Neural crest cell (in vitro differentiated cells): ENCODE measurements at regions not wholly inside any gene's neighbourhood (a gene's known extent, or its start where the extent isn't known, plus 50 kb on each side); places are given as distances from the start of the nearest gene placed in this dataset.

Source experiments
- DNase-seq: peaks from one replicate; pipeline ENCODE4 v3.0.0; 2021; ENCODE audit warnings: low read depth, mixed read lengths, low spot score
- H3K27ac Mint-ChIP-seq: one replicate; pipeline ENCODE4 v1.8.0; 2021; ENCODE audit warnings: mild to moderate bottlenecking, mixed read lengths; ENCODE audit not compliant: unreplicated experiment
- H3K27me3 Mint-ChIP-seq: 2 replicates; pipeline ENCODE4 v1.8.0; 2021; ENCODE audit warnings: low read depth, mild to moderate bottlenecking, mixed read lengths
- H3K36me3 Mint-ChIP-seq: 2 replicates; pipeline ENCODE4 v1.8.0; 2021; ENCODE audit warnings: low read depth, mild to moderate bottlenecking, mixed read lengths
- H3K4me1 Mint-ChIP-seq: 2 replicates; pipeline ENCODE4 v1.8.0; 2021; ENCODE audit warnings: mixed read lengths
- H3K4me3 Mint-ChIP-seq: one replicate; pipeline ENCODE4 v1.8.0; 2021; ENCODE audit warnings: mild to moderate bottlenecking, mixed read lengths
- H3K9me3 Mint-ChIP-seq: 2 replicates; pipeline ENCODE4 v1.8.0; 2021; ENCODE audit warnings: mixed read lengths
- CTCF ChIP-seq: fragments of 200-600 bp; sonication (generic); conservative IDR thresholded peaks from 2 replicates; pipeline ENCODE4 v1.5.0; 2021; ENCODE audit warnings: antibody characterized with exemption, mild to moderate bottlenecking

GRCh38 chr18:73007195-73007914 lies 139.6 kb upstream of the NETO1 start:
- H3K4me1 Mint-ChIP-seq = peaks cover 3% of the 10 kb centered on the region
- TF ChIP-seq CTCF = no peak
- H3K4me3 Mint-ChIP-seq = no peak overlapping the region
- peaks cover 6% of the 10 kb centered on the region for H3K9me3 Mint-ChIP-seq
- DNase-seq = no peak
- peaks cover 2% of the 10 kb centered on the region for H3K27me3 Mint-ChIP-seq
- no peak overlapping the region for H3K27ac Mint-ChIP-seq
- H3K36me3 Mint-ChIP-seq = no peaks in the 10 kb centered on the region

GRCh38 chr18:73006331-73006730 lies 138.5 kb upstream of the NETO1 start:
- peaks cover 6% of the 10 kb centered on the region for H3K9me3 Mint-ChIP-seq
- peaks cover 2% of the 10 kb centered on the region for H3K27me3 Mint-ChIP-seq
- no peak overlapping the region for H3K27ac Mint-ChIP-seq
- no peaks in the 10 kb centered on the region for H3K36me3 Mint-ChIP-seq
- DNase-seq = no peak
- H3K4me3 Mint-ChIP-seq = no peak overlapping the region
- TF ChIP-seq CTCF = no peak
- H3K4me1 Mint-ChIP-seq = peaks cover under 1% of the 10 kb centered on the region

- no peak for DNase-seq
- Mint-ChIP-seq H3K27me3 (peaks cover 2% of the 10 kb centered on the region), H3K27ac (no peak overlapping the region), H3K4me1 (no peaks in the 10 kb centered on the region), H3K36me3 (no peaks in the 10 kb centered on the region), H3K4me3 (no peak overlapping the region), H3K9me3 (no peaks in the 10 kb centered on the region)
- TF ChIP-seq CTCF = no peak
Measured at GRCh38 chr18:73004260-73004659, 136.5 kb upstream of the NETO1 start.

GRCh38 chr18:72999971-73000607 lies 132.3 kb upstream of the NETO1 start:
- no peak overlapping the region for H3K27ac Mint-ChIP-seq
- H3K4me3 Mint-ChIP-seq = no peak overlapping the region
- no peak for TF ChIP-seq CTCF
- H3K9me3 Mint-ChIP-seq = no peaks in the 10 kb centered on the region
- H3K36me3 Mint-ChIP-seq = no peaks in the 10 kb centered on the region
- no peaks in the 10 kb centered on the region for H3K4me1 Mint-ChIP-seq
- peaks cover 2% of the 10 kb centered on the region for H3K27me3 Mint-ChIP-seq
- DNase-seq = no peak

GRCh38 chr18:72995558-72995957 lies 127.8 kb upstream of the NETO1 start:
- Mint-ChIP-seq H3K4me3 (no peak overlapping the region), H3K27me3 (no peaks in the 10 kb centered on the region), H3K4me1 (no peaks in the 10 kb centered on the region), H3K27ac (no peak overlapping the region), H3K36me3 (no peaks in the 10 kb centered on the region), H3K9me3 (no peaks in the 10 kb centered on the region)
- DNase-seq = no peak
- no peak for TF ChIP-seq CTCF
